Upper lobe of right lung (tissue), 1 donor: ENCODE measurements at regions not wholly inside any gene's neighbourhood (a gene's known extent, or its start where the extent isn't known, plus 50 kb on each side); places are given as distances from the start of the nearest gene placed in this dataset.

ENCODE experiments used
- ATAC-seq: fragments of 200-7000 bp; cut with Tn5 transposase; one replicate; pipeline ENCODE4 v1.9.1; 2020; ENCODE audit warnings: mild to moderate bottlenecking, moderate library complexity
- DNase-seq: peaks from one replicate; pipeline ENCODE4 v3.0.0-alpha.2; 2020
- H3K27ac ChIP-seq: fragments of 200-600 bp; one replicate; pipeline ENCODE4 v1.8.0; 2022
- H3K27me3 ChIP-seq: fragments of 200-600 bp; one replicate; pipeline ENCODE4 v1.8.0; 2022; ENCODE audit warnings: mild to moderate bottlenecking
- H3K36me3 ChIP-seq: fragments of 200-600 bp; one replicate; pipeline ENCODE4 v1.8.0; 2022
- H3K4me1 ChIP-seq: fragments of 200-600 bp; one replicate; pipeline ENCODE4 v1.8.0; 2022
- H3K4me3 ChIP-seq: fragments of 200-600 bp; one replicate; pipeline ENCODE4 v1.8.0; 2022; ENCODE audit warnings: mild to moderate bottlenecking
- H3K9me3 ChIP-seq: fragments of 200-600 bp; one replicate; pipeline ENCODE4 v1.8.0; 2022
- intact Hi-C: fragments of 100-400 bp; cut with DNase I; formaldehyde crosslinking; loops from one replicate; pipeline ENCODE4 v1.11.0; 2022
- TF ChIP-seq, protein P1 (sequence below): fragments of 200-600 bp; IDR thresholded peaks from one replicate; pipeline ENCODE4 v1.8.0; 2022; ENCODE audit warnings: antibody characterized with exemption
- donor health status: DM: no; HTN: yes; CAD: no; lungs with severe emphysema.

- ATAC-seq (no peak), DNase-seq (no peak)
- TF ChIP-seq, protein P1, sequence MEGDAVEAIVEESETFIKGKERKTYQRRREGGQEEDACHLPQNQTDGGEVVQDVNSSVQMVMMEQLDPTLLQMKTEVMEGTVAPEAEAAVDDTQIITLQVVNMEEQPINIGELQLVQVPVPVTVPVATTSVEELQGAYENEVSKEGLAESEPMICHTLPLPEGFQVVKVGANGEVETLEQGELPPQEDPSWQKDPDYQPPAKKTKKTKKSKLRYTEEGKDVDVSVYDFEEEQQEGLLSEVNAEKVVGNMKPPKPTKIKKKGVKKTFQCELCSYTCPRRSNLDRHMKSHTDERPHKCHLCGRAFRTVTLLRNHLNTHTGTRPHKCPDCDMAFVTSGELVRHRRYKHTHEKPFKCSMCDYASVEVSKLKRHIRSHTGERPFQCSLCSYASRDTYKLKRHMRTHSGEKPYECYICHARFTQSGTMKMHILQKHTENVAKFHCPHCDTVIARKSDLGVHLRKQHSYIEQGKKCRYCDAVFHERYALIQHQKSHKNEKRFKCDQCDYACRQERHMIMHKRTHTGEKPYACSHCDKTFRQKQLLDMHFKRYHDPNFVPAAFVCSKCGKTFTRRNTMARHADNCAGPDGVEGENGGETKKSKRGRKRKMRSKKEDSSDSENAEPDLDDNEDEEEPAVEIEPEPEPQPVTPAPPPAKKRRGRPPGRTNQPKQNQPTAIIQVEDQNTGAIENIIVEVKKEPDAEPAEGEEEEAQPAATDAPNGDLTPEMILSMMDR, result no peak
- Histone ChIP-seq H3K36me3 (no peaks in the 10 kb centered on the region), H3K4me3 (no peak overlapping the region), H3K27me3 (no peaks in the 10 kb centered on the region), H3K4me1 (no peaks in the 10 kb centered on the region), H3K9me3 (no peaks in the 10 kb centered on the region), H3K27ac (no peak overlapping the region)
- intact Hi-C loops, result no loop called here
Observed at GRCh38 chr2:67342394-67342793, 54.7 kb upstream of the ETAA1 start.

DNA sequence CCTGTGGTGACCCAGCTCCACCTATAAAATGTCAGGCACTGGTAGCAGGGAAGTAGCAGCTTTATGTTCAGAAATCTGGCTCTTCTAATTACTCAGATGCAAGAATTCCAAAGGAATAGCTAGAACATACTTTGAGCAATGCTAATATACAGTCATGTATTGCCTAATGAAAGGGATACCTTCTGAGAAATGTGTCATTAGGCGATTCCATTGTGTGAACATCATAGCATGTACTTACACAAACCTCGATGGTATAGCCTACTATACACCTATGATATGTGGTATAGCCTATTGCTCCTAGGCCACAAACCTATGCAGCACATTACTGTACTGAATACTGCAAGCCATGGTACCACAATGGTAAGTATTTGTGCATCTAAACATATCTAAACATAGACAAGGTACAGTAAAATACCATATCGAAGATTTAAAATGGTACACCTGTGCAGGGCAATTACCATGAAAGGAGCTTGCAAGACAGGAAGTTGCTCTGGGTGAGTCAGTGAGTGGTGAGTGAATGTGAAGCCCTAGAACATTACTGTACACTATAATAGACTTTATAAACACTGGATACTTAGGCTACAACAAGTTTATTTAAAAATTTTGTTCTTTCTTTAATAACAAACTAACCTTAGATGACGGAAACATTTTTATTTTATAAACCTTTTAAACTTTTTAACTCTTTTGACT, 50.3 kb upstream of the ETAA1 start:
- ATAC-seq, result no peak
- DNase-seq, result no peak
- H3K27ac ChIP-seq, result no peak overlapping the region
- H3K27me3 ChIP-seq, result no peaks in the 10 kb centered on the region
- H3K9me3 ChIP-seq, result no peaks in the 10 kb centered on the region
- no peak overlapping the region for H3K4me3 ChIP-seq
- intact Hi-C loops, result no loop called here
- no peaks in the 10 kb centered on the region for H3K4me1 ChIP-seq
- no peaks in the 10 kb centered on the region for H3K36me3 ChIP-seq
- TF ChIP-seq, protein P1, result no peak
